Neuronal stem cell (in vitro differentiated cells): ENCODE measurements at regions not wholly inside any gene's neighbourhood (a gene's known extent, or its start where the extent isn't known, plus 50 kb on each side); places are given as distances from the start of the nearest gene placed in this dataset.

Experiments used
- DNase-seq: peaks from one replicate; pipeline ENCODE4 v3.0.0-alpha.2; 2013; ENCODE audit warnings: low spot score
- H2AFZ ChIP-seq: one replicate; pipeline ENCODE4 v1.6.1; 2013; ENCODE audit warnings: mild to moderate bottlenecking, low read length, inconsistent platforms
- H2AK5ac ChIP-seq: 2 replicates; pipeline ENCODE4 v1.6.1; 2013; ENCODE audit warnings: low read depth, mild to moderate bottlenecking, inconsistent platforms, low read length, moderate library complexity, mixed read lengths
- H2BK120ac ChIP-seq: 2 replicates; pipeline ENCODE4 v1.6.1; 2013; ENCODE audit warnings: low read depth, mild to moderate bottlenecking, inconsistent platforms, low read length, moderate library complexity, mixed read lengths
- H2BK12ac ChIP-seq: one replicate; pipeline ENCODE4 v1.6.1; 2013; ENCODE audit warnings: low read length, inconsistent platforms
- H2BK15ac ChIP-seq: 2 replicates; pipeline ENCODE4 v1.6.1; 2013; ENCODE audit warnings: mild to moderate bottlenecking, low read length, inconsistent platforms, mixed read lengths
- H2BK5ac ChIP-seq: one replicate; pipeline ENCODE4 v1.6.1; 2013; ENCODE audit warnings: inconsistent platforms, mild to moderate bottlenecking, low read length, moderate library complexity
- H3K14ac ChIP-seq: one replicate; pipeline ENCODE4 v1.6.1; 2013; ENCODE audit warnings: low read length, inconsistent platforms
- H3K18ac ChIP-seq: 2 replicates; pipeline ENCODE4 v1.6.1; 2013; ENCODE audit warnings: low read length, inconsistent platforms
- H3K23ac ChIP-seq: 2 replicates; pipeline ENCODE4 v1.6.1; 2013; ENCODE audit warnings: low read depth, mild to moderate bottlenecking, mixed read lengths, low read length, inconsistent platforms; ENCODE audit not compliant: poor library complexity
- H3K27ac ChIP-seq: replicated peaks from 3 replicates; pipeline ENCODE4 v1.5.1; 2013; ENCODE audit warnings: low read length, inconsistent platforms
- H3K27me3 ChIP-seq, 3 experiments: 2 replicates each; pipeline ENCODE4 v1.6.1; 2013; ENCODE audit warnings: low read length in 3 of 3, mild to moderate bottlenecking in 2 of 3, inconsistent platforms in 1 of 3, low read depth in 1 of 3, mixed read lengths in 1 of 3, moderate library complexity in 1 of 3; ENCODE audit not compliant: control insufficient read depth in 3 of 3, insufficient read depth in 3 of 3
- H3K36me3 ChIP-seq, 2 donors: replicated peaks in 1 of 2; 2 replicates each; pipeline ENCODE4 v1.6.1; 2013; ENCODE audit warnings: low read length in 2 of 2; ENCODE audit not compliant: control insufficient read depth in 2 of 2, insufficient read depth in 2 of 2
- H3K4ac ChIP-seq: 2 replicates; pipeline ENCODE4 v1.6.1; 2013; ENCODE audit warnings: inconsistent platforms, mild to moderate bottlenecking, low read length, moderate library complexity
- H3K4me1 ChIP-seq, 2 donors: 1 replicate in 1 of 2; 2 replicates in 1 of 2; pipeline ENCODE4 v1.6.1; 2013; ENCODE audit warnings: low read length in 2 of 2, low read depth in 1 of 2; ENCODE audit not compliant: control insufficient read depth in 2 of 2, insufficient read depth in 1 of 2
- H3K4me2 ChIP-seq: one replicate; pipeline ENCODE4 v1.6.1; 2013; ENCODE audit warnings: mild to moderate bottlenecking, low read length, inconsistent platforms; ENCODE audit not compliant: insufficient read depth, poor library complexity, severe bottlenecking
- H3K4me3 ChIP-seq, 2 donors: 2 replicates each; pipeline ENCODE4 v1.5.1; 2013; ENCODE audit warnings: low read length in 2 of 2, mild to moderate bottlenecking in 2 of 2, inconsistent platforms in 1 of 2, moderate library complexity in 1 of 2
- H3K79me1 ChIP-seq: one replicate; pipeline ENCODE4 v1.6.1; 2013; ENCODE audit warnings: low read depth, mild to moderate bottlenecking, inconsistent platforms, low read length, moderate library complexity
- H3K9ac ChIP-seq: one replicate; pipeline ENCODE4 v1.6.1; 2013; ENCODE audit warnings: mild to moderate bottlenecking, low read depth, low read length, inconsistent platforms; ENCODE audit not compliant: poor library complexity
- H3K9me3 ChIP-seq, 2 donors: replicated peaks in 1 of 2; 2 replicates each; pipeline versions ENCODE3 to v1.6.1; 2013; ENCODE audit warnings: low read length in 2 of 2, mild to moderate bottlenecking in 2 of 2, inconsistent platforms in 1 of 2, low read depth in 1 of 2, mixed read lengths in 1 of 2, moderate library complexity in 1 of 2; ENCODE audit not compliant: control insufficient read depth in 2 of 2, insufficient read depth in 1 of 2
- H4K8ac ChIP-seq: one replicate; pipeline ENCODE4 v1.6.1; 2013; ENCODE audit warnings: low read depth, mild to moderate bottlenecking, inconsistent platforms, low read length, moderate library complexity
- H4K91ac ChIP-seq: one replicate; pipeline ENCODE4 v1.6.1; 2013; ENCODE audit warnings: low read length, low read depth, mild to moderate bottlenecking, inconsistent platforms; ENCODE audit not compliant: poor library complexity
- WGBS, 2 donors: extraction: QIAGEN DNeasy Blood & Tissue Kit; methylation state at CpG; one replicate each; pipeline ENCODE4 v1.1.7; 2013; ENCODE audit warnings: missing lambda C conversion rate in 2 of 2, mixed read lengths in 1 of 2; ENCODE audit not compliant: insufficient read length in 2 of 2, insufficient replicate concordance in 1 of 2; ENCODE audit errors: extremely low coverage in 2 of 2; 5-methylcytosine and 5-hydroxymethylcytosine counted together

DNA sequence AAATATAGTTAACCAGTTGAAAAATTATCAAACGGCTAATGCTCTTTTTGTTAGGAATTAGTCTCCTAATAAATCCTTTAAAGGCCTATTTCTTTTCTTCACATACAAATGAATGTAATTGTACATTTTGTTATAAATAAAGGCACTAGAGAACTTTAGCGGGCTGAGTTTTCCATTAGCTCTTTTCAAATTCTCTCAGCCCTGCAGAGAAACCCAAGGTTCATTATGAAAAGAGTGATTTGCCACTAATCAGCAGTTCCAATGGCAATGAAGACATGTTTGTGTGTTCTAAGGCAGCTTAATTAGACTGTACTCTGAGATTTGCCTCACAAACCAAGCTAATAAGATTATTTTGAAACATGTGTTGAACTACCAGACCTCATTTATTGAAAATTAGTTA is 64.6 kb upstream of the P2RY1 start:
- no peak overlapping the region for H2BK120ac ChIP-seq
- no peak overlapping the region for H2AK5ac ChIP-seq
- H4K91ac ChIP-seq = no peak overlapping the region
- H3K4me3 ChIP-seq = no peak overlapping the region
- no peaks in the 10 kb centered on the region for H3K4me1 ChIP-seq
- no peak overlapping the region for H2BK15ac ChIP-seq
- no peaks in the 10 kb centered on the region for H3K79me1 ChIP-seq
- H3K9ac ChIP-seq = no peak overlapping the region
- no CpG with 5 or more reads among the region's 2 CpGs for WGBS, 2 donors
- no peaks in the 10 kb centered on the region for H3K36me3 ChIP-seq
- H3K4ac ChIP-seq = no peak overlapping the region
- H3K14ac ChIP-seq = no peak overlapping the region
- H2AFZ ChIP-seq = no peak overlapping the region
- H2BK12ac ChIP-seq = no peak overlapping the region
- H4K8ac ChIP-seq = no peak overlapping the region
- H3K27me3 ChIP-seq = no peaks in the 10 kb centered on the region
- no peak overlapping the region for H3K4me2 ChIP-seq
- no peak overlapping the region for H3K18ac ChIP-seq
- no peak overlapping the region for H2BK5ac ChIP-seq
- H3K27ac ChIP-seq = no peak overlapping the region
- no peaks in the 10 kb centered on the region for H3K9me3 ChIP-seq
- no peak overlapping the region for H3K23ac ChIP-seq
- DNase-seq = no peak

- DNase-seq = no peak
- Histone ChIP-seq H2AFZ (no peak overlapping the region), H3K27me3 (no peaks in the 10 kb centered on the region), H3K27ac (no peak overlapping the region), H2BK5ac (no peak overlapping the region), H3K23ac (no peak overlapping the region), H4K8ac (no peak overlapping the region), H3K14ac (no peak overlapping the region), H3K4me1 (no peaks in the 10 kb centered on the region), H3K9me3 (no peaks in the 10 kb centered on the region), H4K91ac (no peak overlapping the region), H3K36me3 (no peaks in the 10 kb centered on the region), H3K4me3 (no peak overlapping the region), H3K18ac (no peak overlapping the region), H3K4me2 (no peak overlapping the region), H2BK15ac (no peak overlapping the region), H2BK120ac (no peak overlapping the region), H2AK5ac (no peak overlapping the region), H2BK12ac (no peak overlapping the region), H3K9ac (no peak overlapping the region), H3K79me1 (no peaks in the 10 kb centered on the region), H3K4ac (no peak overlapping the region)
- WGBS, 2 donors = no CpG with 5 or more reads among the region's 1 CpG
These were observed 63.8 kb upstream of the P2RY1 start for GRCh38 chr3:152771120-152771519.

GRCh38 chr3:152772674-152773225 is 62.2 kb upstream of the P2RY1 start:
- Histone ChIP-seq H4K8ac (no peak overlapping the region), H4K91ac (no peak overlapping the region), H3K14ac (no peak overlapping the region), H2BK15ac (no peak overlapping the region), H2AFZ (no peak overlapping the region), H3K23ac (no peak overlapping the region), H3K18ac (no peak overlapping the region), H3K79me1 (no peaks in the 10 kb centered on the region), H2BK5ac (no peak overlapping the region), H2AK5ac (no peak overlapping the region), H3K9me3 (no peaks in the 10 kb centered on the region), H3K27ac (no peak overlapping the region), H3K4me2 (no peak overlapping the region), H3K9ac (no peak overlapping the region), H3K4me3 (no peak overlapping the region), H3K4me1 (no peaks in the 10 kb centered on the region), H3K36me3 (no peaks in the 10 kb centered on the region), H2BK12ac (no peak overlapping the region), H3K27me3 (no peaks in the 10 kb centered on the region), H3K4ac (no peak overlapping the region), H2BK120ac (no peak overlapping the region)
- WGBS, 2 donors = no CpG with 5 or more reads among the region's 2 CpGs
- DNase-seq = no peak

GRCh38 chr3:152773633-152774032 is 61.3 kb upstream of the P2RY1 start:
- H3K9ac ChIP-seq = no peak overlapping the region
- no peak overlapping the region for H2BK12ac ChIP-seq
- H4K91ac ChIP-seq = no peak overlapping the region
- no peaks in the 10 kb centered on the region for H3K27me3 ChIP-seq
- no peak overlapping the region for H3K4me3 ChIP-seq
- no peak overlapping the region for H2AFZ ChIP-seq
- H3K36me3 ChIP-seq = no peaks in the 10 kb centered on the region
- no peak overlapping the region for H3K23ac ChIP-seq
- no peak overlapping the region for H2BK120ac ChIP-seq
- DNase-seq = no peak
- H3K79me1 ChIP-seq = no peaks in the 10 kb centered on the region
- no peak overlapping the region for H3K14ac ChIP-seq
- no peaks in the 10 kb centered on the region for H3K9me3 ChIP-seq
- no peak overlapping the region for H2BK15ac ChIP-seq
- H3K4ac ChIP-seq = no peak overlapping the region
- no peak overlapping the region for H2AK5ac ChIP-seq
- no peak overlapping the region for H3K18ac ChIP-seq
- H3K27ac ChIP-seq = no peak overlapping the region
- no peak overlapping the region for H4K8ac ChIP-seq
- no peak overlapping the region for H3K4me2 ChIP-seq
- H3K4me1 ChIP-seq = no peaks in the 10 kb centered on the region
- H2BK5ac ChIP-seq = no peak overlapping the region
